Nephron progenitor cell (in vitro differentiated cells): ENCODE measurements at regions not wholly inside any gene's neighbourhood (a gene's known extent, or its start where the extent isn't known, plus 50 kb on each side); places are given as distances from the start of the nearest gene placed in this dataset.
"Not testable (repeated sequence)": the region's sequence is repeated elsewhere in the genome, so short reads cannot be mapped to it uniquely, and the experiment has no call there.

Experiments used
- DNase-seq: peaks from one replicate; pipeline ENCODE4 v3.0.0; 2021
- H3K27ac Mint-ChIP-seq: 2 replicates; pipeline ENCODE4 v1.8.0; 2021; ENCODE audit warnings: mild to moderate bottlenecking, moderate library complexity, mixed read lengths
- H3K27me3 Mint-ChIP-seq: 2 replicates; pipeline ENCODE4 v1.8.0; 2021; ENCODE audit warnings: mild to moderate bottlenecking, low read depth, mixed read lengths; ENCODE audit not compliant: poor library complexity
- H3K36me3 Mint-ChIP-seq: 2 replicates; pipeline ENCODE4 v1.8.0; 2021; ENCODE audit warnings: low read depth, mixed read lengths
- H3K4me1 Mint-ChIP-seq: 2 replicates; pipeline ENCODE4 v1.8.0; 2021; ENCODE audit warnings: mixed read lengths
- H3K4me3 Mint-ChIP-seq: 2 replicates; pipeline ENCODE4 v1.8.0; 2021; ENCODE audit warnings: mild to moderate bottlenecking, moderate library complexity, mixed read lengths
- H3K9me3 Mint-ChIP-seq: 2 replicates; pipeline ENCODE4 v1.8.0; 2021; ENCODE audit warnings: mild to moderate bottlenecking, moderate library complexity, mixed read lengths
- CTCF ChIP-seq: fragments of 200-600 bp; sonication (generic); IDR thresholded peaks from 2 replicates; pipeline ENCODE4 v1.5.0; 2021; ENCODE audit warnings: antibody characterized with exemption

GRCh38 chr7:53151496-53151895, 116.1 kb downstream of the POM121L12 start:
- no peak overlapping the region for H3K4me3 Mint-ChIP-seq
- H3K36me3 Mint-ChIP-seq: no peaks in the 10 kb centered on the region
- no peaks in the 10 kb centered on the region for H3K9me3 Mint-ChIP-seq
- H3K4me1 Mint-ChIP-seq: peaks cover 8% of the 10 kb centered on the region
- no peak for DNase-seq
- H3K27me3 Mint-ChIP-seq: no peaks in the 10 kb centered on the region
- no peak for TF ChIP-seq CTCF
- no peak overlapping the region for H3K27ac Mint-ChIP-seq

GRCh38 chr7:53187184-53187583, 151.8 kb downstream of the POM121L12 start:
- H3K36me3 Mint-ChIP-seq, H3K4me1 Mint-ChIP-seq, DNase-seq, H3K27me3 Mint-ChIP-seq, H3K27ac Mint-ChIP-seq, H3K4me3 Mint-ChIP-seq, H3K9me3 Mint-ChIP-seq: not testable (repeated sequence)

DNA sequence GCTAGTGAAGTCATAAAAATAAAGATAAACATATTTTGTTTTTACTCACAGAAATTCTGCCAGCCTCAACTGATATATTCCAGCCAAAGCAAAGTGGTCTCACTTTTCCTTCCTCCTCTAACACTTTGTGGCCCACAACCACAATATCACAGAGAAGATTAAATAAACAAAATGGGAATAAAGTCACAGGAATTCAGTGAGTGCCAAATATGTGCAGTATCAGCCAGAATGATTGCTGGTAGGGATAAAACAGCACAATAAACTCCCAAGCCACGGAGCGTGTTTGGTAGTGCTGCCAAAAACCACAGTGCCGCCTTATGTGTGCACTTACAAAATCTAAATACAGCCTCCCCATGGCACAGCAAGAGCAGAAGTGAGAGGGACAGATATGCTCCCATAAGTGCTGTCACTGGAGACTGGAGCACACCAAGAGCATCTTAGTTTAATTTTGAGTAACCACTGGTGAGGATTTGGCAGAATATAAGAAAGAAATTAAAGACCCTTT, 155.8 kb downstream of the POM121L12 start:
- no peaks in the 10 kb centered on the region for H3K36me3 Mint-ChIP-seq
- no peaks in the 10 kb centered on the region for H3K9me3 Mint-ChIP-seq
- no peaks in the 10 kb centered on the region for H3K27me3 Mint-ChIP-seq
- no peak overlapping the region for H3K27ac Mint-ChIP-seq
- no peaks in the 10 kb centered on the region for H3K4me1 Mint-ChIP-seq
- H3K4me3 Mint-ChIP-seq: no peak overlapping the region
- DNase-seq: no peak
- no peak for TF ChIP-seq CTCF

DNA sequence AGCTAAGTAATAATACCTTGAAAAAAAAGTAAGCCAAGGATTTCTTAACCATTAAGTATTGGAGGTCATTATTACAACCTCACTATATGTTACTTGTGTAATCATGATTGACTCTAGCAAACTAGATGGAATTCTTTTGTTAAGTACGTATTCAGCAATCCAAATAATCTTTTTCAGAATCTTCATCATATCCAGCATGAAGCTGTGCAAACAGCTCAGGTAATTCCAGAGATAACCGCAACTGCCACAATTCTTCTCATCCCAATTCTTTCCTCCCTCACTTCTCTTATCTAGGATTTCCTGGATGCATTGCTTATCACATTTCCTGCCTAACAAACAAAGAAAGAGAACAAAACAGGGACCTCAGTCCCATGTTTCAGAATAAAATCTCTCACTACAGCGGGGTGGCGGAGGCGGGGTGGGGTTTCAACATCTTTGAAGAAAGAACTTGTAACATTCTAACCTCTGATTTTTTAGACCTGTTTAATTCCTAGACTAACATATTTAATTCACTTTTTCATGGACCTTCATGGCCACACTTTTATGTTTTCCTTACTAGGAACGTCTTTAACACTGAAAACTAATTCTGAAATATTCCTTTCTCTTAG, 156.5 kb downstream of the POM121L12 start:
- no peak for DNase-seq
- H3K27ac Mint-ChIP-seq: no peak overlapping the region
- no peak overlapping the region for H3K4me3 Mint-ChIP-seq
- no peaks in the 10 kb centered on the region for H3K9me3 Mint-ChIP-seq
- no peak for TF ChIP-seq CTCF
- no peaks in the 10 kb centered on the region for H3K27me3 Mint-ChIP-seq
- no peaks in the 10 kb centered on the region for H3K4me1 Mint-ChIP-seq
- no peaks in the 10 kb centered on the region for H3K36me3 Mint-ChIP-seq

GRCh38 chr7:53205006-53205405, 169.6 kb downstream of the POM121L12 start:
- Mint-ChIP-seq H3K36me3 (no peaks in the 10 kb centered on the region), H3K4me1 (no peaks in the 10 kb centered on the region), H3K27me3 (no peaks in the 10 kb centered on the region), H3K4me3 (no peak overlapping the region), H3K27ac (no peak overlapping the region), H3K9me3 (peaks cover 8% of the 10 kb centered on the region)
- no peak for DNase-seq
- no peak for TF ChIP-seq CTCF

DNA sequence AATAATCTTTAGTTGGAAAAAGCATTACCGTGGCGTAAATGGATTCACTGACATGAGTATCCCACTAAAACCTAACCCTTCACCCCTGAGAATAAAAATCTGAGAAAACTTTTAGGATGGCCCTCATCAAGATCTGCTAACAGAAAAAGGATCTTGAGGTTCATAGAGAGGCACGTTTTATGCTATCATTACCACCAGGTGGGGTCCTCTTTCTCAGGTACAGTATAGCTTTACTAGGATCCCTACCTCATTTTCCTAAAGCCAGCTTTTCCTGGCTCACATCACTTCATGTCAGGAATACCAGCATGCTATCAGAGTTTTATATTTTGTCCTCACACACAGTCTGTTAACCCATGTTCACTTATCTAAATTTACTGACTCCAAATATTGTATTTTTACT, 173.7 kb downstream of the POM121L12 start:
- no peak overlapping the region for H3K27ac Mint-ChIP-seq
- peaks cover 6% of the 10 kb centered on the region for H3K36me3 Mint-ChIP-seq
- TF ChIP-seq CTCF: no peak
- peaks cover 30% of the 10 kb centered on the region for H3K9me3 Mint-ChIP-seq
- no peak for DNase-seq
- H3K27me3 Mint-ChIP-seq: no peaks in the 10 kb centered on the region
- no peak overlapping the region for H3K4me3 Mint-ChIP-seq
- no peaks in the 10 kb centered on the region for H3K4me1 Mint-ChIP-seq
